Non-pigmented ciliary epithelial cell (primary cell): ENCODE measurements at regions not wholly inside any gene's neighbourhood (a gene's known extent, or its start where the extent isn't known, plus 50 kb on each side); places are given as distances from the start of the nearest gene placed in this dataset.

Source experiments
- DNase-seq: peaks from one replicate; pipeline ENCODE4 v3.0.0-alpha.2; 2010; ENCODE audit warnings: low read depth

DNA sequence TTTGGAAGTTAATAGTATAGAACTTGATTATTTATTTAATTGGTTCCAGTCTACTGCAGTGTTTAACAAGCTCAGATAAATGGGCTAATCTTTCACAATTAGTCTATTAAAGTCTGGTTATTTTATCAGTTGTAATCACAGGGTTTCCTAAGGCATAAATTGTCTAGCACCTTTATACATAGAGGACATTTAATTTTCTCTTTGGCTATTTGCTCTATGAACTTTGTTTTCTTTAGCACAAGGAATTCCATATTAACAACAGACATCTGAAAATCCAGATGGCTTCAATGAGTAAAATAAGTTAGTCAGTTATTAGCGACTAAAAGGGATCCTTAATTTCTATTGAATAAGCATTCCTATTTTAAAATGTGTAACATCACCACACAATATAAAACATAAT, 1350.8 kb upstream of the SLC10A2 start:
- no peak for DNase-seq

DNA sequence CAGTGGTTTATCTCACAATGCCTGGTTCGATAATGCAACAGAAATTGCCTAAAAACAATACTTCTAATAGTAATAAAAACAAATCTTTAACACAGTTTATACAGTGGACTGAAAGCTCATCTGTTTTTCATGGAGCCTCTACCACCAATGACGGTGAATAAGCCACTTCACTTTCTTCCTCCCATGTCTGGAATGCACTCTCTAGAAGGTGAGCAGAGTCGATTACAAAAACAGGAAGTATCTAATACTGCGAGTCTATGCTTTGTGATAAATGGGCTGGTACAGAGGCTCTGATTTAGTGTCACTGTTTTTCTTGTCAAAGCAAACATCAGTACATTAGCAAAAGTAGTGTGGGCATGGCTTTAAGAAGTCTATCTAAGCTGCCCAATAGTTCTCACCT, 1348.6 kb upstream of the SLC10A2 start:
- no peak for DNase-seq

DNA sequence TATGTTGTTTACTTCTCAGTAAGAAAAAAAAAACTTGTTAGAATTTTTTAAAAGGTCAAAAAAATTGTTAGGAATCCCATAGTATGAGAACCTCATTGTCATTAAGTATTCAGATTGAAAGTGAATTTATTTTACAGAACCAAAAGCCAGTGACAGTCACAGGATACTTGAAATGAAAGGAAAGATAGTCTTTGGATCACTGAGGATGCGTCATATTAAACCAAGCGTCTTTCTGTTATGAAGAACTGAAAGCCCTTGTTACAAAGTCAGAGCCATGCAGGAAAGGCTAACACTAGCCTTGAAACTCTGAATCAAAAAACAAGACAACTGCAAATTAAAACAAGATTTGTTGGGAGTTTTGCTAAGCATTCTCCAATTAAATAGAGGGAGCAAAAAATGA, 1348.0 kb upstream of the SLC10A2 start:
- no peak for DNase-seq

DNA sequence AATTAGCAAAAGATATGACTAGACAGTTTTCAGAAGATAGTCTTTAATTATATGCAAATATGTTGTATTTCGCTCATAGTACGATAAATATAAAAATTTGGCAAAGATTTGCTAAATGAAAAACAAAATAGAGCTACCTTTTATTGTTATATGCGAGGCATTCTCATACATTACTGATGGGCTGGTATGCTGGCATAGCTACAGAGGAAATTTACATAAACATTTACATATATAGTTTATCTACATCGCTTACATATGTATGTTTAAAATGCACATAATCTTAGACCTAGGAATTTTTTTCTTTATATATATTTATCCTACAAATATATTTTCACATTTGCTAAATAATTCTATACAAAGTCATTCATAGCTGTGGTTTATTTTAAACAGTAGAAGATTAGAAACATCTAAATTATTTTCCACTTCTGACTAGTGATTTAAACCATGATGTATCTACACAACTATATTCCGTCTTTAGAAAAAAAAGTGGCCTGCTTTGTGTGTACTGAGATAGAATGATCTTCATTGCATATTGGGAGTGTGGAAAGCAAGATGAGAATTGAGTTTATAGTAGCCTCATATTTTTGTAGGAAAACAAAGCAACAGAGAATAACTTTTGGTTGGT, 1345.0 kb upstream of the SLC10A2 start:
- no peak for DNase-seq

DNA sequence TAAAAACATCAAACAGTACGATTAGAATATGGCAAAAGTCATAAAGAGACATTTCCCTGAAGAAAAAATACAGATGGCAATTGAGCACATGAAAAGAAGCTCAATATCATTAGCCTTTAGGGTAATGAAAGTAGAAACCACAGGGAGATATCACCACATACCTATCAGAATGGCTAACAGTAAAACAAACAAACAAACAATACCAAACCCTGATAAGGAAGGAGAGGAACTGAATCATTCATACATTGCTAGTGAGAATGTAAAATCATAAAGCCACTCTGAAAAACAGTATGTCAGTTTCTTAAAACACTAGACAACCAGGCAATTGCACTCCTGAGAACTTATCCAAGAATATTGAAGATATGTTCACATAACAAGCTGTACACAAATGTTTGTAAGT, 1342.5 kb upstream of the SLC10A2 start:
- peak; percentile 30 for DNase-seq

GRCh38 chr13:104404325-104404724, 1338.1 kb upstream of the SLC10A2 start:
- DNase-seq: no peak

DNA sequence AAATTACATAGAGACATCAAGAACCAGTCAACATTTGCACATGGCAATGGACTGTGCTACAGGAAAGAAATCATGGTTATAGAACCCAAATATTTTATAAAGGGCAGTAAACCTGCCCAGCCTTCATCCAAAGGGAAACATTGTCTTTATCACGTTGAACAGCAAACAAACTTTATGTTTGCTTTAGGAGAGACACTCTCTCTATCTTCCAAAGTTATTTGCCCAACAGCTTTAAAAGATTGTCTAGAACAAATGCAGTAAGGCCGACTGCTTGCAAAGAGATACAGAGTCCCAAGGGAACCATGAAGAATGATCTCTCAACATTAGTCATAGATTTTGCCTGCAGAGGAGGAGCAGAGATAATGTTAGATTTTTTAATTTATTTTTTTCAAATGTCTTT, 1323.5 kb upstream of the SLC10A2 start:
- no peak for DNase-seq

DNA sequence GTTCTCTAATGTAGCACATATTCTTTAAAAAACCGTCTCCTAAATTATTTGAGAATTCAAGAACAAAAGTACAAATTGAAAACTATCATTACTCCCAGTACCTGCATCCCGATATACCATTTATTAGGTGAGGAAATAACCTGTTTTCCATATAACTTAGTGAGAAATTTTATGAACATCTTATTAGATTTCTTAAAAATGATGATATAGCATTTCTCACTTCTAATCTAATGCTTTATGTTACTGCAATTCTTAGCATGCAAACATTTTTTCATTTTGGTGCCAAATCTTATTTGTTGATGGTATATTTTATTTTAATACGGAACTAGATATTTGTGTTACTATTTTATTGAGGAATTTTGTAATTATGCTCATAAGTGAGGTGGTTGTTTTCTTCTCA, 1321.3 kb upstream of the SLC10A2 start:
- DNase-seq: no peak

DNA sequence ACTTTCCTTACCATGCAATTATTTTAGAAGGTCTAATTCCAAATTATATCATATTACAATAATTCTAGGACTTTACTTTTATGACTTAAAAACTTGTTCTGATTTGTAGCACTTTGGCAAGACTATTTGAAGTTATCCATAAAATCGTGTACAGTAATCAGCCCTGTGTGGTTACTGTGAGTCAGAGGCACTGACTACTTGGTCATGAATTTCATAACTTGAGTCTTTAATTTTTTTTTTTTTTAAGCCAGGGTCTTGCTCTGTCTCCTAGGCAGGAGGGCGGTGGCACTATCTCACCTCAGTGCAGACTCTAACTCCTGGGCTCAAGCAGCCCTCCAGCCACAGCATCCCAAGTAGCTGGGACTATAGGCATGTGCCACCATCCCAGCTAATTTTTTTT, 1319.2 kb upstream of the SLC10A2 start:
- peak; percentile 41 for DNase-seq

GRCh38 chr13:104382951-104383350, 1316.7 kb upstream of the SLC10A2 start:
- DNase-seq: no peak

DNA sequence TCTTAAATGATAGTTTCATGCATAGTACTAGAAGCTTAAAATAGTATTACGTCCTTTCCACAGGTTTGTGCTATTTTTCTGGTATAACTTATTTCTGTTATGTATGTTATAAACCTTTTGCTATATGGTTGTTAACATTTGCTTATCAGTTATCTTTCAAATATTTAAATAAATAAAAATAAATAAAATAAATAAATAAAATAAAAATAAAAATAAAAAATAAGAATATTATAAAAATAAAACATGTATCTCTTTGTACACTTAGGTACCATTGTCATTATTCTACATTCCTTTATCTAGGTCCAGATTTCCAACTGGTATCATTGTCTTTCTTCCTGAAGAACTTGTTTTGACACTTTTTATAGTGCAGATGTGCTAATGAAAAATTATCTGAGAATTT, 1310.4 kb upstream of the SLC10A2 start:
- DNase-seq: no peak

DNA sequence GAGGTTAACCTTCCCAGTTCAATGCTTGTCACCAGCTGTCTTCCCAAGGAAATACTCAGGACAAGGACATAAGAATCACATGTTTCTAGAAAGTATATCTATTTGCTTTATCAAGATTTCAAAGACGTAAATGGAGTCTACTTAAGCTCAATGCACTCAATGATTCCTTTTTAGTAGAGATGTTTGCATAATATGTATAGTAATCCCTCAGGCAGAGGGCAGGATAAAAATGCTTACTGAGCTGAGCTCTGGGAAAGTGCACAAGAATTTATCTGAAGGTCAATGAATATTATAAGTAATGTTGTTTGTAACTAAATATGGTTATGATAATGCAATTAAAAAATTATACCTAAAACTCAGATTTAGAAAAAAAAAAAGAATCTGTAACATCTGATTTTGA, 1309.4 kb upstream of the SLC10A2 start:
- DNase-seq: no peak

GRCh38 chr13:104372095-104372655, 1306.0 kb upstream of the SLC10A2 start:
- no peak for DNase-seq

DNA sequence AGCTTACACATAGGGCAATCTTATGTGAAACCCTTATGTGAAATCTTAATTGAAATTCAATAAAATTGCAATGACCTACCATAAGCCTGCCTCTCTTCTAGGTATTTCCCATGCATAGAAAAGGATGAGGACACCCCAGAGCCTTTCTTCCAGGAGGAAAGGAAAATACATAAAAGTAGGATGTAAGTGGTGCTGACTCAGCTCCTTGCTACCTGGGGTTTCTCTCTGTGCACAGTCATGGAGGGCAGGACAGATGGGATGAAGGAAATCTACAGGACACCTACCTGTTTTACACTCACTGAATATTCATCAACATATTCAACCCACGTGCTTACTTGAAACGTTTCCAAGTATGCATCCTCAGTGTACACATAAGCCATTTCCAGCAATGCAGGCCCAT, 1299.2 kb upstream of the SLC10A2 start:
- DNase-seq: no peak

- no peak for DNase-seq
Measured at GRCh38 chr13:104357672-104358354, 1291.6 kb upstream of the SLC10A2 start.

GRCh38 chr13:104357174-104357573, 1291.0 kb upstream of the SLC10A2 start:
- DNase-seq: no peak

DNA sequence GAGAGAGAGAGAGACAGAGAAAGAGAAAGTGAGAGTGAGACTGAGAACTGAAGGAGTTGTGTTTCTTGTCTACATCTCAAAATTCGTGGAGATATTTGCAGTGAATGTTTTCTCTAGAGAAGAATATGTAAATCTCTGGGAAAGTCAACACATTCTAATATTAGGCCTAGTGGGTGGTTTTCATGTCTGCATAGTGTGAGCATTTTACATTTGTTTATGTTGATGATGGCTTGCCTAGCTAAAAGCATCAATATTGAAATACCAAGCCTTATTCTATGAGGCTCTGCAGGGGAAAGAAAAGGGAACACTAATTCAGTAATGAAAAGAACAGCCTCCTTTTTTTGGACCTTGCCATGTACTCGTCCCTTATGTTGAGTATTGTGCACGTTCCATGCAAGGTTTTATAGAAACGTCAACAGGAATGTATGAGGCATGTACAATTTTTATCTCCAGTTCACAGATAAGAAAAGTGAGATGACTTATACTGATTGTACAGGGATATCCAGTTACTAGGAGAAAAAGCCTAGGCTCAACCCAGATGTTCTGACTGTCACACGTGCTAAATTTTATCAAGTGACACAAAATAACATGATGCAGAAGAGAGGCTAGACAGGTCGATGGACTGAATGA, 1288.9 kb upstream of the SLC10A2 start:
- no peak for DNase-seq

GRCh38 chr13:104327211-104327610, 1261.0 kb upstream of the SLC10A2 start:
- DNase-seq: no peak

GRCh38 chr13:104326523-104326922, 1260.3 kb upstream of the SLC10A2 start:
- DNase-seq: no peak

GRCh38 chr13:104321756-104322155, 1255.5 kb upstream of the SLC10A2 start:
- no peak for DNase-seq

DNA sequence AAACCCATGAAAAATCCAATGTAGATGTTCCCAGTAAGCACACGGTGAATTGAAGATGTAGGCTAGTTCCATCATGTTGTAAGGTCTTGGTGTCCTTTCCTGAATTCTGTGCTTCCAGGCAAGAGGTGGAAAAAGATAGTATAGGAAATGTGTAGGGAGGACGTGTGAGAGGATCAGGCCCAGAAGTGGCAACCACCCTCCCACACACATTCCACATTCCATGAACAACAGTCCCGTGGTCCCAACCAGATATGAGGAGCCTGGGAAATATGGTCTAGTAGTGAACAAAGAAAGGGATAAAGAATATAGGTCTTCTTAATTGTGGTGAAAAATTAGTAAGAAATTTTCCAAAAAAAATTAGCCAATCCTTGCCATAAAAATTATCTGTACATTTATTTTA, 1254.2 kb upstream of the SLC10A2 start:
- no peak for DNase-seq

GRCh38 chr13:104318121-104318520, 1251.9 kb upstream of the SLC10A2 start:
- DNase-seq: peak; percentile 35

- peak; percentile 98 for DNase-seq
Measured at GRCh38 chr13:104315606-104316005, 1249.4 kb upstream of the SLC10A2 start.
